GM21526 (cell line): ENCODE measurements at regions not wholly inside any gene's neighbourhood (a gene's known extent, or its start where the extent isn't known, plus 50 kb on each side); places are given as distances from the start of the nearest gene placed in this dataset.
"Not testable (repeated sequence)": the region's sequence is repeated elsewhere in the genome, so short reads cannot be mapped to it uniquely, and the experiment has no call there.

Source experiments
- ATAC-seq: cut with Tn5 transposase; IDR thresholded peaks from one replicate; pipeline ENCODE4 v1.9.1; 2021; ENCODE audit warnings: moderate library complexity; ENCODE audit not compliant: unreplicated experiment, low FRiP score

DNA sequence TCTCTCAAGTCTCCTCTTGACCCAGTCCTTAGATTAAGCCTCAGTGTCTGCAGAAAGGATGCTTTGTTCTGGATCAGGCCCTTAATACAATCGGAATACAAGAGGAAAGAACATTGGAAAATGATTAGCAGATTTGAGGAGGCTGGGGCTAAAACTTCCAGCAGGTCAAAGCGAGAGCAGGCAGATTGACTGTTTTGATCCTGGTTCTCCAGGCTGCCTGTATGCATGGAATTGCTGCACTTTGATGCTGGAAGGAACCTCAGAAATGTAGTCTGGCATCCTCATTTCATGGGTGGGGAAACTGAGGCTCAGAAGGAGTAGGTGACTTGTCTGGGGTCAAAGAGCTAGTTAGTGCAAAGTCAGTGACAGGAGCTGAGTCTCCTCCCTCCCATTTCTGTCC lies 202.8 kb downstream of the EMX2 start:
- ATAC-seq = no peak

GRCh38 chr10:117746541-117747448 lies 204.2 kb downstream of the EMX2 start:
- ATAC-seq = no peak

DNA sequence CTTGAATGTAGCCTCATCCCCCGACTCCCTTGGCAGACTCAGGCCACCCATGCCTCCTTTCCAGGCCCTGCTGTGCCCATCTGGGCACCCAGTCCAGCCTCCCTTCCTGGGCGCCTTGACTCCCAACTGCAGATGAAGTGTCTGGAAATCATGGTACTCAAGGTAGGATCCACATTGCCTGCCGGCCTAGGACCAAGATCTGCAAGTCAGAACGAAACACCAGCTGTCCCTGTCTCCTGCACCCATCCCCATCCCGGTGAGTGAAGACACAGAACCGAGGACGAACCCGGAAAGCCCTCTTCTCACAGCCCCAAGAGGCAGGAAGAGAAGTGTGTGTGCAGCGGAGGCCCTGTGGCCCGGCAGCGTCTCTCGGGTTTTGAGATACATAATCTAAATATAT lies 205.1 kb downstream of the EMX2 start:
- ATAC-seq = no peak

- no peak for ATAC-seq
Observed at GRCh38 chr10:117748058-117748457, 205.5 kb downstream of the EMX2 start.

- ATAC-seq = no peak
Observed at GRCh38 chr10:117750616-117751015, 208.1 kb downstream of the EMX2 start.

DNA sequence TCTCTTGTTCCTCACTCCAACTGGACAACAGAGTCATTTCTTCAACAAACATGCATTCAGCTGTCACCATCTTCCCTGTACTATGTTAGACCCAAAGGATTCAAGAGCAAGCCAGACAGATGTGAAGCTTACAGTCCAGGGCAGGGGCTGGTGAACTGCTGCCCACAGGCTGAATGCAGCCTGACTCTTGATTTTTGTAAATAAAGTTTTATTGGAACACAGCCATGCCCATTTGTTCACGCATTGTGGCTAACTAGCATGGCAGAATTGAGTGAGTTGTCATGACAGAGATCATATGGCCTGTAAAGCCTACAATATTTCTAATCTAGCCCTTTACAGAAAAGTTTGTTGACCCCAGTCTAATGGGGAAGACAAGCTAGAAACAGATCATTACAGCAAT lies 208.7 kb downstream of the EMX2 start:
- ATAC-seq = no peak

DNA sequence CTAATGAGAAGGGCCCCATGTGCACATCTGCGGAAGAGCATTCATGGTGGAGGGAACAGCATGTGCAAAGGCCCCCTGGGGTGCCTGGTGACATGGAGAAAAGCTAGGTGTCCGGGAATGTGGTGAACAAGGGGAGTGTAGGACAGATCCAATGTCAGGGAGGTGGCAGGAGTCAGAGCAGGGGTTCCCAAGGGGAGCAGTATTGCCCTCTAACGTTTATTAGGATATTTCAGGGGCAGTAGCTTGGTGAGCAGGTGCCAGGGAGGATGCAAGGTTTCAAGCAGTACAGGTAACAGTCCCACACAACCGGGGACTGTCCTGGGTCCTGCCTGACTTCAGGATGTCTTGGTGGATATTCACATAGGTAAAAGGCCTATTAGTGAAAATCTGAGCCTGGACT lies 209.6 kb downstream of the EMX2 start:
- ATAC-seq = no peak

- no peak for ATAC-seq
Observed at GRCh38 chr10:117754770-117755658, 212.5 kb downstream of the EMX2 start.

DNA sequence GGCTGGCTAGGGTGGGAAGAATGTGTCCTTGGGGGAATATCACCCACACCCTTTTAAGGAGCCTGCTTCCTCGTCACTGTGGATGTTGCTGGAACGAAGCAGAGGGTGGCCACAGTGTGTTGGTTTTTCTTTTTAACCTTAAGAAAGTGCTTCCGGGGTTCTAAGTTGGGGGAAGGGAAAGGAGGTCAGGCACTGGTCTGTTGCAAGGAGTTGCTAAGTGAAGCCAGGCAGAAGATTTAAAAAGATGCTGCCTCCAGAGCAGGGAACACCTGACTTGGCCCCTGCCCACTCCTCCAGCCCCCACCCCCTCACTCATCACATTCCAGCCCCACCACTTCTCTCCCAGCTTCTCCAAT lies 213.1 kb downstream of the EMX2 start:
- no peak for ATAC-seq

DNA sequence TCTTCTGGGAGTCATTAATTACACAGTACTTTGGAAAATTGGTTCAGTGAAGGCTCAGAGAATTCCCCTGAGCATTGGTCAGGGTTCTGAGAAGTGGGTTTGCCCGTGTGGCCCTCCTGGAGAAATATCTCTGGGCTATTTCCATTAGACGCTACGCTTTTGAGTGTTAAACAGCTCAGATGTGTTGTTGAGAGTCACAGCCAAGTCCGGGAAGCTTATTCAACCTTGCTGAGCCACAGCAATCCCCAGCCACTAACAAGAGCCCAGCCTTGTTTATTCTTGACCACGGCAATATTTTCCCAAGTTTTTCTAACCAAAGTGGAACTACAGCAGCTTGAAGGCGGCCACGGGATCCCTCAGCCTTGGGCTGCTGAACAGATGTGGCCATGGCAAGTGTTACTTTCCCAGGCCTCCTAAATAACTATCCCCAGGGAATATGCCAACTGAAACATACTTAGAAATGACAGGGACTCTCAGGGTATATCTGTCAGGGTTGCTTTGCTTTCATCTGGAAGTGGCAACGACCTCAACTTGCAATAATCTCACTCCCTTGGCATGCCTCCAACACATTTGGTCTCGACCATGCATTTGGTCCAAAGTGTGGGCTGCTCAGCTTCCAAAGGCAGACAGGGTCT lies 214.7 kb downstream of the EMX2 start:
- no peak for ATAC-seq

- no peak for ATAC-seq
Observed at GRCh38 chr10:117759266-117759665, 216.7 kb downstream of the EMX2 start.

- no peak for ATAC-seq
Observed at GRCh38 chr10:117761695-117762094, 219.1 kb downstream of the EMX2 start.

- ATAC-seq = no peak
Observed at GRCh38 chr10:117762126-117762818, 219.7 kb downstream of the EMX2 start.

GRCh38 chr10:117762819-117763172 lies 220.2 kb downstream of the EMX2 start:
- no peak for ATAC-seq

GRCh38 chr10:117763528-117763927 lies 221.0 kb downstream of the EMX2 start:
- no peak for ATAC-seq

- no peak for ATAC-seq
Observed at GRCh38 chr10:117768333-117769042, 225.9 kb downstream of the EMX2 start.

DNA sequence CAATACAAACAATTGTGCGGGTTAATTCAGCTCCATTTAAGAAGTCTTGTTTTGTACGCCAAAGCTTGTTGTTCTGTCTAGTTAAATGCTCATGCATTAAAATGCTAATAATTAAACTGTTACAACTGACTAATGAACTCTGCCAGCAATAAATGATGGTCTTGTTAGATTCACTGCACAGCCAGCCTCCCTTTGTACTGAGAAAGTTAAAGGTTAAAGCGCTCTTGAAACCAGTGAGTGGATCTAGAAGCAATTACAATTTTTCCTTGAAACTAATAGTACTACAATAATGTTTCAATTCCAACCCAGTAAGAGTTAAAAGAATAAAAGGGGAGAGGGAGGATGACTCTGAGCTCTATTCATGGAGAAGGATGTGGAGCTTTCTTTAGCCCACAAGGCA lies 233.0 kb downstream of the EMX2 start:
- ATAC-seq = no peak

- ATAC-seq = not testable (repeated sequence)
Observed at GRCh38 chr10:117777222-117777621, 234.7 kb downstream of the EMX2 start.

GRCh38 chr10:117778241-117778640 lies 235.7 kb downstream of the EMX2 start:
- ATAC-seq = no peak

- no peak for ATAC-seq
Observed at GRCh38 chr10:117780411-117780810, 237.9 kb downstream of the EMX2 start.
